ENCODE measurements at regions not wholly inside any gene's neighbourhood (a gene's known extent, or its start where the extent isn't known, plus 50 kb on each side); places are given as distances from the start of the nearest gene placed in this dataset.
"Not testable (repeated sequence)": the region's sequence is repeated elsewhere in the genome, so short reads cannot be mapped to it uniquely, and the experiment has no call there.

DNA sequence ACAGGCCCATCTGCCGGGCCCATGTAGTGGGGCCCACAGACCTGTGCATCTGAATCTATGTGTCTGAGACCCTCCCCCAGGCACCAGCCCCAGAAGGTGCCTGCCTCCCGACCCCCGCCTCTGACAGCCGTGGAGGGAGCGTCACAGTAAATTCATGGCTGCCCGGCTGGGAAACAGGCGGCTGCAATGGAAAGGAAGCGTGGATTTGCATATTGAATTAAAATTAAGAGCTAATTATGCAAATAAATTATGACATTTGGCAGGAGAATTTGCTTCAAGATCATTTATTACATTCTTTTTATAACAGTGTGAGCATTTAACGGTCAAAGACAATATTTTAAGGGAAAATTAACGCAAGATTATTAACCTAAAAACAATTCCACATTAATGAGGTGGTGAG is 92.3 kb downstream of the HIF1AN start:
- Mint-ChIP-seq H3K4me3 (no peak overlapping the region), H3K27ac (no peak overlapping the region), H3K27me3 (peaks cover 62% of the 10 kb centered on the region), H3K36me3 (no peaks in the 10 kb centered on the region), H3K4me1 (no peaks in the 10 kb centered on the region), H3K9me3 (no peaks in the 10 kb centered on the region)
- no peak for DNase-seq
- CTCF ChIA-PET, result no interaction called here

DNA sequence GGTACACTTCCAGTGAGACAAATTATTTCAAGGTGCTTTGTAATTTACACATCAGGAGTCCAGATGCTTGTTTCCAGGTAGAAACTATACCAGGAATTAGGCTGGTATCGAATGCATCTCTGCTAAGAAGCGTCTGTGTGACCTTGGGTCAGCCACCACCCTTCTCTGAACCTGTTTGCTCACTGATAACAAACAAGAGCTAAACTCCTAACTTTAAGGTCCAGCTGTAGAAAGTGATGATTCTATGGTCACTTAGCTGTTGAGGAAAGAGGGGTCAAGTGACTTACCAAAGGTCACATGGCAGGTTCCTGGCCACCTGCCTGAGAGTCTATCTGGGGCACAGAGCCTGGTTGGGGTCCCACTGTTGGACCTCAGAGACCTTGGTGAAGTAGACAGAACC is 95.4 kb downstream of the HIF1AN start:
- Mint-ChIP-seq H3K4me1 (no peaks in the 10 kb centered on the region), H3K27me3 (peaks cover 45% of the 10 kb centered on the region), H3K9me3 (no peaks in the 10 kb centered on the region), H3K36me3 (no peaks in the 10 kb centered on the region), H3K4me3 (no peak overlapping the region), H3K27ac (no peak overlapping the region)
- DNase-seq, result no peak
- CTCF ChIA-PET, result no interaction called here

DNA sequence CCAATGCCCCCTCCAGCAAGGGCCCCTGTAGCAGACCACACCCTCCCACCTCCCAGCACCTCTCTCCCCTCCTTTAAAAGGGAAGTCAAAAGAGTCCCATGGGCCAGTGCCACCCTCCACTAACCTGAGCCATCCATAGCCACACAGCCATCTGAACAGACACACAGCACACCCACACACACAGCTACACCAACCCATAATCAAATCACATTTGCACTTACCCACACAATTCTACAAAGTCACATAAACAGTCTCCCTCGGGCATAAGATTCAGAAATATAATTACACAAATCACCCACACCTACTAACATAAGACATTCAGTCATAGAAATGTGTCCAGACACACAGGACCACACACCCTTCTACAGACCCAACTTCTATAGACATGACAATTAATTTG is 96.3 kb downstream of the HIF1AN start:
- Mint-ChIP-seq H3K27ac (no peak overlapping the region), H3K4me1 (no peaks in the 10 kb centered on the region), H3K4me3 (no peak overlapping the region), H3K36me3 (no peaks in the 10 kb centered on the region), H3K27me3 (peaks cover 45% of the 10 kb centered on the region), H3K9me3 (no peaks in the 10 kb centered on the region)
- DNase-seq, result no peak
- CTCF ChIA-PET, result no interaction called here

DNA sequence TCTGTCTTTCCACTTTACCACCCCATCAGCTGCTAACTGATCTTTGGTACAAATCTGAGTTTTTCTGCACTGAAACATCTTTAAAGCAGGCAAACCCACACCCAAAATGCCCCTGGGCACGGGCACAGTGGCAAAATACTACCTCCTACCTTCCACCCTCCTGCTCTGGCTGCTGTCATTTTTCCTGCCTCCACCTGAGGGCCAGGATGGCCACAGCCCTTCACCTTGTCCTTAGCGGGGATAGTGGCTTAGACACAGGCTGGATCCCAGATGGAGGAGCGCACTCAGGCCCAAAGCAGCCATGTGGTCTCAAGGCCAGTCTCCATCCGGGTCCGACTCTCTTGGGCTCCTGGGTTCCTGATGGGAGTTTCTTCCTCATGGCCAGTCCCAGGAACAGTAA is 98.3 kb downstream of the HIF1AN start:
- H3K27ac Mint-ChIP-seq, result no peak overlapping the region
- H3K36me3 Mint-ChIP-seq, result no peaks in the 10 kb centered on the region
- CTCF ChIA-PET, result interaction anchor here (1.3 kb wide), 1 partner anchor 72 kb away, joined by 3 read pairs; no protein-coding TSS in a partner anchor
- H3K9me3 Mint-ChIP-seq, result no peaks in the 10 kb centered on the region
- no peaks in the 10 kb centered on the region for H3K4me1 Mint-ChIP-seq
- H3K27me3 Mint-ChIP-seq, result peaks cover 47% of the 10 kb centered on the region
- no peak overlapping the region for H3K4me3 Mint-ChIP-seq
- no peak for DNase-seq

DNA sequence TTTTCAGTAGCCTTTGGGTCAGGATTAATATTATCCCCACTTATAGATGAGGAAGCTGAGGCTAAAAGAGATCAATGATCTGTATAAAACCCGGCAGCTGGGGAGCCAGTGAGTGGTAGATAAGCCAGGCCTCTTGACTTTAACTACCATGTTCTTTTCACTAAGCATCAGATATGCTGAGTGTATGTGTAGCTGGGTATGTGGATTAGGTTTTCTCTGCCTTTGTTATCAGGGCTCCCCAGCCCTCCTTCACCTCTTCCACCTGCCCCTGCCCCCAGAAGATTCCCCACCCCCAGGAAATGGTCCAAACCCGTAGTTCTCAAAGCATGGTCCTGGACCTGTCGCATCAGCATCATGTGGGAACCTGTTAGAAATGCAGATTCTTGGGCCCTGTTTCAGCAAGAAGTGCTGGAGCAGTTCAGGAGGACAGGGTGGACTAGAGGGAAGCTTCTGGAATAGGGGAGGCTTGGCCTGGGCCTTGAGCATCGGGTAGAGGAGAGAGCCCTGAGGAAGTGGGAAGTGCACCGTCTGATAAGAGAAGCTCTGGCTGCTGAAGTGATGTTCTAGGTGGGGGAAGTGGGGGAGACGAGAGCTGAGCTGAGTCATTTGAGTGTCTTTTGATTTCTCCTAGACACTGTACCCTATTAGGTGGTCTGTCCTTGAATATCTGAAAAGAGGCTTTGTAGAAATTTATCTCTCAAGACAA is 101.3 kb downstream of the HIF1AN start:
- DNase-seq, result no peak
- Mint-ChIP-seq H3K9me3 (no peaks in the 10 kb centered on the region), H3K4me3 (no peak overlapping the region), H3K27me3 (peaks cover 63% of the 10 kb centered on the region), H3K36me3 (no peaks in the 10 kb centered on the region), H3K4me1 (no peaks in the 10 kb centered on the region), H3K27ac (no peak overlapping the region)
- CTCF ChIA-PET, result no interaction called here

DNA sequence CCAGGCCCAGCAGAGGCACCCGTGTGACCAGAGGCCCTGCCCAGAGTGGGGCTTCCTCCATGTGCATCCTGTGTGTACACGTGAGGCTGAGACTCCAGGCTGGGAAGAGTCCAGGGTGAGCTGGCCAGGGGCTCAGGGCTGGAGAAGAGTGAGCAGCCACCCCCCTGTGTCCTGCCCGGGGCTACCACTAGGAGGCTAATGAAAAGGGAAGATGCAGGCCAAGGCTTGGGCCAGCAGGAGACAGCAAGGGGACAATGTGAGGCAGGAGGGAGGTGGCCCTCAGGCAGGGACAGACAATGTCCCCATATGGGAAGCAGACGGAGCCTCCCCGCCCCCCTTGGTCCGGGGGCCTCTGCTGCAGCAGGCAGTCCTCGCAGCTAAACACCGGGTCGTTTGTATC is 102.0 kb downstream of the HIF1AN start:
- peaks cover 70% of the 10 kb centered on the region for H3K27me3 Mint-ChIP-seq
- CTCF ChIA-PET, result no interaction called here
- no peaks in the 10 kb centered on the region for H3K4me1 Mint-ChIP-seq
- H3K4me3 Mint-ChIP-seq, result no peak overlapping the region
- DNase-seq, result no peak
- H3K27ac Mint-ChIP-seq, result no peak overlapping the region
- H3K9me3 Mint-ChIP-seq, result no peaks in the 10 kb centered on the region
- no peaks in the 10 kb centered on the region for H3K36me3 Mint-ChIP-seq

DNA sequence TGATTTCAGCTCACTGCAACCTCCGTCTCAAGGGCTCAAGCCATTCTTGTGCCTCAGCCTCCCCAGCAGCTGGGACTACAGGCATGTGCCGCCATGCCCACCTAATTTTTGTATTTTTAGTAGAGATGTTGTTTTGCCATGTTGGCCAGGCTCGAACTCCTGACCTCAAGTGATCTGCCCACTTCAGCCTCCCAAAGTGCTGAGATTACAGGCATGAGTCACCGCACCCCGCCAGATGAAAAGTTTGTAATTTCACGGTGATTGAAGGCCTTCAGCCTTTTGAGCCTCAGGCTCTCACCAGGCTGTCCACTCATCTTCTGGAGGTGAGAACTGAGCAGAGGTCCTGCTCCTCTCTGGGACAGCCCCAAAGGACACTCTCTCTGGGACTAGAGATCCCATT is 103.2 kb downstream of the HIF1AN start:
- H3K4me3 Mint-ChIP-seq, H3K27ac Mint-ChIP-seq, H3K9me3 Mint-ChIP-seq, DNase-seq, H3K36me3 Mint-ChIP-seq, H3K4me1 Mint-ChIP-seq, CTCF ChIA-PET: not testable (repeated sequence)
- peaks cover 77% of the 10 kb centered on the region for H3K27me3 Mint-ChIP-seq

DNA sequence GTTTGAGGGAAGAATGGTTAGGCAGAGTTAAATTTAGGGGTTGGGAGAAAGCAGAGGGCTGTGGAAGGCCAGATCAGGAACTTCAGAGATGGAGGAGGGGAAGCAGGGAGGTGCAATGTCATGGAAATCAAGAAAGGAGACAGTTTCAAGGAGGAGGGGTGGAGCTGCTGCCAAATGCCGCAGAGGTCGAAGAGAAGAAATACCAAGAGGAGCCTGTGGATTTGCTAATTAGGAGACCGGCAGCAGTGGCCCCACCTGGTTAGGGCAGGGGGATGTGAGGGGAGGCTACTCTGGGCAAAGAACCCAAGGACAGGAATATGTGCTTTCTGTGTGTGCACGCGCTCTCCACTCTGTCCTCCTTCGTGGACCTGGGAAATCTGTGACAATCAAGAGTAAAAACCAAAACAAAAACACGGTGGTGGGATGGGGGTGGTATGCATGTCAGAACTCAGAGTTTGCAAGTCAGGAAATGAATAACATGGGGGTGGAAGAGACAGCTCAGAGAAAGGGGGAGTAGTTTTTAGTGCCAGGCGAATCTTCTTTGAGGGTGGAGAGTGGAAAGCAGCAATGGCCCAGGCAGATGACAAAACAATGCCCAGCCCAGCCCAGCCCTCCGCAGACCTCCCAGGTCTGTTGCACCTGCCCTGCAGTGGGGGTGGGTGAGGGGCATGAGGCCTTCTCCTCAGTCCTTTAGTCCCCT is 102.9 kb upstream of the PAX2 start:
- H3K4me3 Mint-ChIP-seq, result no peak overlapping the region
- H3K4me1 Mint-ChIP-seq, result no peaks in the 10 kb centered on the region
- no peak for DNase-seq
- CTCF ChIA-PET, result no interaction called here
- no peak overlapping the region for H3K27ac Mint-ChIP-seq
- no peaks in the 10 kb centered on the region for H3K9me3 Mint-ChIP-seq
- no peaks in the 10 kb centered on the region for H3K36me3 Mint-ChIP-seq
- H3K27me3 Mint-ChIP-seq, result peaks cover 88% of the 10 kb centered on the region

DNA sequence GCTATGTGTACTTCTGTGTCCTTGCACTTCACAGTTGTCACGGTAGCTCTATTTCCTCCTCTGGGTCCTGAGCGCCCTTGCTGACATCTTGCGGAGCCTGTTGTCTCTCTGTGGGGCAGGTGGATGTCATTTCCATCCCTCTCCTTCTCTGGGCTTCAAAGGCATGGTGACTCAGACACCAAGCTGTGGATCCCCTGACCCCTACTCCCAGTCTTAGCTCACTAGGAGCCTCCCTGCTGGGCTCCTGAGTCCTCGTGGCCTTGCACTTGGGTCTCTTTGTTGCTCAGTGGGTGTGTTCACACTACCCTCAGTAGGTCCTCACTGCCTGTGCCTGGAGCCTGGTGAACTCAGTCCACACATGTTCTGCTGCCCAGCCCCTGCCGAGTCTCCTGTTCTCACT is 100.3 kb upstream of the PAX2 start:
- no peak for DNase-seq
- Mint-ChIP-seq H3K27ac (no peak overlapping the region), H3K4me3 (no peak overlapping the region), H3K27me3 (peaks cover 68% of the 10 kb centered on the region), H3K36me3 (no peaks in the 10 kb centered on the region), H3K4me1 (no peaks in the 10 kb centered on the region), H3K9me3 (no peaks in the 10 kb centered on the region)
- CTCF ChIA-PET, result no interaction called here

DNA sequence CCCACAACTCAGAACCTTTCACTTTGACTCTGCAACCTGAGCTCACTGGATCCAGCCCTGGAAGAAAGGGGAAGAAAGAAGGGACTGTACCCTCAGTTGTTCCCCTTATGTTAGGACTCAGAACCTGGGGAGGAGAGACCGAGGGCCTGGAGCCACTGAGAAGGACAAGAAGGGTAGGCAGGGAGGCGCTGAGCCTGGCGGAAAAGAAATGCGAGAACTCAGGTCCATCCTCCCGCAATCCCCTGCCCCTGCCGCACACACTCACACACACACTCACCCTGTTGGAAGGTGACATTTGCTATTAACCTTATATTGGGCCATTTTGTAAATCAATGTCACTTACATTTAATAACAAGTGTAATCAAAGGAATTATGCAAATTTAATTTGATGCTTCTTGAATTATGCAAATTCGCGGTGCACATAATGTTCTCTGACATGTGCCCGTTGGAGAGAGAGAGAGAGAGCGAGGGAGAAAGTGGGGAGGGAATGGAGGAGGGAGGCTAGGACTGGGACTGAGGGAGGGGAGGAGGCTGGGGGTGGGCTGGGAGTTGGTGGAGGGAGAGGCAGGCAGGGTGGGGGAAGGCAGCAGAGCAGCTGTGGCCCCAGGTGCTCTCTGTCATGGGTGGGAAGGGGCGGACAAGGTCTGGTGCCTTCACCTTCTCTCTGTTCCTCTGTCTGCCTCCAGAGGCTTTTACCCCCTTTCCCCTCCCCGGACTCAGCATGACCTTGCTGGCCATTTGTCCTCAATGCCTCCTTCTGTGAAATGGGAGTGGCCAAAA is 99.6 kb upstream of the PAX2 start:
- DNase-seq, result no peak
- CTCF ChIA-PET, result no interaction called here
- Mint-ChIP-seq H3K27ac (no peak overlapping the region), H3K27me3 (peaks cover 63% of the 10 kb centered on the region), H3K9me3 (no peaks in the 10 kb centered on the region), H3K4me3 (no peak overlapping the region), H3K4me1 (no peaks in the 10 kb centered on the region), H3K36me3 (no peaks in the 10 kb centered on the region)

DNA sequence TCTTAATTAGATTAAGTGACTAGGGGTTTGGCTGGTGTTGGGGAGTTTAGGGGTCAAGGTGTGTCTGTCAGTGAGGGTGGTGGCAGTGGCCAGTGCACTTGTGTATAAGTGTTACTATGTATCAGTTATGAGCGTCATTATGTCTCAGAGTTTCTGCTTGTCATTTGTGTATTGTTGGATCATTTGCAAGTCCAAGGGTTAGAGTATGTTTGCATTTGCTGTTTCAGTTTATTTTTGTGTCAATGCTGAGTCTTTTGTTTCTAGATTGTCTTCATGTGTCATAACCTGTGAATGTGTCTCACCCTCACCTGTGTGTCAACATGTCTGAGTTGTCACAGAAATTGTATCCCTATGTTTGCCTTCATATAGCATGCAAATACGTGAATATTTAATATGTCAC is 97.5 kb upstream of the PAX2 start:
- Mint-ChIP-seq H3K4me3 (no peak overlapping the region), H3K27me3 (peaks cover 54% of the 10 kb centered on the region), H3K27ac (no peak overlapping the region), H3K9me3 (no peaks in the 10 kb centered on the region), H3K36me3 (no peaks in the 10 kb centered on the region), H3K4me1 (no peaks in the 10 kb centered on the region)
- CTCF ChIA-PET, result no interaction called here
- DNase-seq, result no peak

DNA sequence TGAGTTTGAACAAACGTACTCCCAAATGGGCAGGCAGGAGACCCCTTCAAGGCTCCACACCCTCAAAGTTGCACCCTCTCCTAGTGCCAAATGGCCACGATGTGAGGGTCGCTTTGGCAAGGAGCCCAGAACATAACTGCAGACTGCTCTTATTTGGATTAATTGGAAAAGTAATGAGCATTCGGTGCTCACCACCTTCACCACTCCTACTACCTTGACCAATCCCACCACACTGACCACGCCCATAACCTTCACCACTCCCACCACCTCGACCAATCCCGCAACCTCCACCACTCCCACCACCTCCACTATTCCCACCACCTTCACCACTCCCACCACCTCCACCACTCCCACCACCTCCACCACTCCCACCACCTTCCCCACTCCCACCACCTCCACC is 94.7 kb upstream of the PAX2 start:
- no peak for DNase-seq
- H3K27ac Mint-ChIP-seq, result no peak overlapping the region
- H3K36me3 Mint-ChIP-seq, result peaks cover 5% of the 10 kb centered on the region
- H3K9me3 Mint-ChIP-seq, result no peaks in the 10 kb centered on the region
- H3K4me1 Mint-ChIP-seq, result peaks cover 18% of the 10 kb centered on the region
- no peak overlapping the region for H3K4me3 Mint-ChIP-seq
- CTCF ChIA-PET, result no interaction called here
- H3K27me3 Mint-ChIP-seq, result peaks cover 55% of the 10 kb centered on the region

DNA sequence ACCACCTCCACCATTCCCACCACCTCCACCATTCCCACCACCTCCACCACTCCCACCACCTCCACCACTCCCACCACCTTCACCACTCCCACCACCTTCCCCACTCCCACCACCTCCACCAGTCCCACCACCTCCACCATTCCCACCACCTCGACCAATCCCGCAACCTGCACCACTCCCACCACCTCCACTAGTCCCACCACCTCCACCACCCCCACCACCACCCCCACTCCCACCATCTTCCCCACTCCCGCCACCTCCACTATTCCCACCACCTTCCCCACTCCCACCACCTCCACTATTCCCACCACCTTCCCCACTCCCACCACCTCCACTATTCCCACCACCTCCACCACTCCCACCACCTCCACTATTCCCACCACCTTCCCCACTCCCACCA is 94.3 kb upstream of the PAX2 start:
- CTCF ChIA-PET, H3K27ac Mint-ChIP-seq, DNase-seq, H3K4me3 Mint-ChIP-seq, H3K36me3 Mint-ChIP-seq, H3K9me3 Mint-ChIP-seq: not testable (repeated sequence)
- Mint-ChIP-seq H3K27me3 (peaks cover 55% of the 10 kb centered on the region), H3K4me1 (peaks cover 21% of the 10 kb centered on the region)

DNA sequence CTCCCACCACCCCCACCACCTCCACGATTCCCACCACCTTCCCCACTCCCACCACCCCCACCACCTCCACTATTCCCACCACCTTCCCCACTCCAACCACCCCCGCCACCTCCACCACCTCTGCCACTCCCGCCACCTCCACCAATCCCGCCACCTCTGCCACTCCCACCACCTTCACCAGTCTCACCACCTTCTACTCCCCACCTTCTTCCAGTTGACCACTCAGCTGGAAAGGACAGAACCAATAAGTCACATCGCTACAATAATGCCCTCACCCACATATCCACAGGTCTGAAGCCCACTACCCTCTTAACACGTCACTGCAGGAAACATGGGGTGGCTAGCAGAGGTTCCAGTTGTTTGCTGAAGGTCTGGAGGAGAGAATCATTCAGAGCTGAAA is 93.5 kb upstream of the PAX2 start:
- H3K36me3 Mint-ChIP-seq, result peaks cover 7% of the 10 kb centered on the region
- H3K27me3 Mint-ChIP-seq, result peaks cover 58% of the 10 kb centered on the region
- H3K4me1 Mint-ChIP-seq, result peaks cover 21% of the 10 kb centered on the region
- CTCF ChIA-PET, result no interaction called here
- no peak for DNase-seq
- H3K4me3 Mint-ChIP-seq, result no peak overlapping the region
- H3K9me3 Mint-ChIP-seq, result no peaks in the 10 kb centered on the region
- H3K27ac Mint-ChIP-seq, result no peak overlapping the region

Measured in activated naive CD4-positive, alpha-beta T cell treated with anti-CD3 and anti-CD28 coated beads, Interleukin-2, amount 10 ng/mL, durations not matched to agents 7 days and 5 days (primary cell).